ENCODE measurements at regions not wholly inside any gene's neighbourhood (a gene's known extent, or its start where the extent isn't known, plus 50 kb on each side); places are given as distances from the start of the nearest gene placed in this dataset.
"Not testable (repeated sequence)": the region's sequence is repeated elsewhere in the genome, so short reads cannot be mapped to it uniquely, and the experiment has no call there.

- no peak for FAIRE-seq
Measured at GRCh38 chr16:75841517-75841916, 115.2 kb upstream of the CPHXL start.

- no peak for FAIRE-seq
Measured at GRCh38 chr16:75847172-75847571, 120.9 kb upstream of the CPHXL start.

GRCh38 chr16:75854152-75854551 is 127.9 kb upstream of the CPHXL start:
- no peak for FAIRE-seq

- no peak for FAIRE-seq
Measured at GRCh38 chr16:75860326-75861053, 134.2 kb upstream of the CPHXL start.

GRCh38 chr16:75861311-75862097 is 135.2 kb upstream of the CPHXL start:
- FAIRE-seq = no peak

- no peak for FAIRE-seq
Measured at GRCh38 chr16:75862098-75862386, 135.8 kb upstream of the CPHXL start.

- no peak for FAIRE-seq
Measured at GRCh38 chr16:75864243-75864642, 138.0 kb upstream of the CPHXL start.

- FAIRE-seq = no peak
Measured at GRCh38 chr16:75865736-75866135, 139.4 kb upstream of the CPHXL start.

- FAIRE-seq = no peak
Measured at GRCh38 chr16:75868636-75869632, 142.6 kb upstream of the CPHXL start.

GRCh38 chr16:75881280-75881679 is 155.0 kb upstream of the CPHXL start:
- FAIRE-seq = not testable (repeated sequence)

- no peak for FAIRE-seq
Measured at GRCh38 chr16:75899163-75899562, 172.9 kb upstream of the CPHXL start.

- no peak for FAIRE-seq
Measured at GRCh38 chr16:75908331-75909117, 182.2 kb upstream of the CPHXL start.

- no peak for FAIRE-seq
Measured at GRCh38 chr16:75909746-75910145, 183.5 kb upstream of the CPHXL start.

- no peak for FAIRE-seq
Measured at GRCh38 chr16:75911896-75912295, 185.6 kb upstream of the CPHXL start.

GRCh38 chr16:75913958-75914357 is 187.7 kb upstream of the CPHXL start:
- no peak for FAIRE-seq

GRCh38 chr16:75916451-75916850 is 190.2 kb upstream of the CPHXL start:
- no peak for FAIRE-seq

GRCh38 chr16:75918109-75918508 is 191.8 kb upstream of the CPHXL start:
- FAIRE-seq = no peak

GRCh38 chr16:75919664-75920063 is 193.4 kb upstream of the CPHXL start:
- FAIRE-seq = no peak

GRCh38 chr16:75921281-75921680 is 195.0 kb upstream of the CPHXL start:
- no peak for FAIRE-seq

GRCh38 chr16:75922250-75922649 is 196.0 kb upstream of the CPHXL start:
- no peak for FAIRE-seq

GRCh38 chr16:75924397-75924796 is 198.1 kb upstream of the CPHXL start:
- FAIRE-seq = no peak

GRCh38 chr16:75927810-75928209 is 201.5 kb upstream of the CPHXL start:
- no peak for FAIRE-seq

- FAIRE-seq = no peak
Measured at GRCh38 chr16:75928295-75928694, 202.0 kb upstream of the CPHXL start.

Measured in islet of Langerhans (tissue), 1 donor.